Lower leg skin (tissue), 3 donors: ENCODE measurements at regions not wholly inside any gene's neighbourhood (a gene's known extent, or its start where the extent isn't known, plus 50 kb on each side); places are given as distances from the start of the nearest gene placed in this dataset.
"Not testable (repeated sequence)": the region's sequence is repeated elsewhere in the genome, so short reads cannot be mapped to it uniquely, and the experiment has no call there.

Experiments used
- POLR2A ChIP-seq, 2 donors: fragments of 450-650 bp; IDR thresholded peaks; one replicate each; pipeline ENCODE4 v1.6.1; 2016 to 2017; ENCODE audit warnings: antibody characterized with exemption in 2 of 2, mild to moderate bottlenecking in 1 of 2, moderate library complexity in 1 of 2
- TF ChIP-seq, protein P1 (sequence below), 3 donors: fragments of 450-650 bp; IDR thresholded peaks; one replicate each; pipeline ENCODE4 v1.5.1; 2016; ENCODE audit warnings: antibody characterized with exemption in 3 of 3, mild to moderate bottlenecking in 3 of 3, moderate library complexity in 2 of 3

- TF ChIP-seq, protein P1, sequence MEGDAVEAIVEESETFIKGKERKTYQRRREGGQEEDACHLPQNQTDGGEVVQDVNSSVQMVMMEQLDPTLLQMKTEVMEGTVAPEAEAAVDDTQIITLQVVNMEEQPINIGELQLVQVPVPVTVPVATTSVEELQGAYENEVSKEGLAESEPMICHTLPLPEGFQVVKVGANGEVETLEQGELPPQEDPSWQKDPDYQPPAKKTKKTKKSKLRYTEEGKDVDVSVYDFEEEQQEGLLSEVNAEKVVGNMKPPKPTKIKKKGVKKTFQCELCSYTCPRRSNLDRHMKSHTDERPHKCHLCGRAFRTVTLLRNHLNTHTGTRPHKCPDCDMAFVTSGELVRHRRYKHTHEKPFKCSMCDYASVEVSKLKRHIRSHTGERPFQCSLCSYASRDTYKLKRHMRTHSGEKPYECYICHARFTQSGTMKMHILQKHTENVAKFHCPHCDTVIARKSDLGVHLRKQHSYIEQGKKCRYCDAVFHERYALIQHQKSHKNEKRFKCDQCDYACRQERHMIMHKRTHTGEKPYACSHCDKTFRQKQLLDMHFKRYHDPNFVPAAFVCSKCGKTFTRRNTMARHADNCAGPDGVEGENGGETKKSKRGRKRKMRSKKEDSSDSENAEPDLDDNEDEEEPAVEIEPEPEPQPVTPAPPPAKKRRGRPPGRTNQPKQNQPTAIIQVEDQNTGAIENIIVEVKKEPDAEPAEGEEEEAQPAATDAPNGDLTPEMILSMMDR (IDR thresholded peaks at IDR 0.05) = not testable (repeated sequence)
- TF ChIP-seq POLR2A (IDR thresholded peaks at IDR 0.05) = not testable (repeated sequence)
Measured at GRCh38 chr11:13154374-13154773, 123.2 kb upstream of the BMAL1 start.
